ENCODE measurements at regions not wholly inside any gene's neighbourhood (a gene's known extent, or its start where the extent isn't known, plus 50 kb on each side); places are given as distances from the start of the nearest gene placed in this dataset.
"Not testable (repeated sequence)": the region's sequence is repeated elsewhere in the genome, so short reads cannot be mapped to it uniquely, and the experiment has no call there.

GRCh38 chr11:90531001-90531400 is 308.2 kb upstream of the CHORDC1 start:
- no peak for DNase-seq (ENCODE audit: low spot score)
- intact Hi-C loops (cut with micrococcal nuclease) = no loop called here
- no peak overlapping the region for H3K27ac Mint-ChIP-seq
- H3K27me3 Mint-ChIP-seq (ENCODE audit: low read depth) = no peaks in the 10 kb centered on the region
- H3K4me3 Mint-ChIP-seq (ENCODE audit: low read depth) = no peak overlapping the region
- H3K36me3 Mint-ChIP-seq (ENCODE audit: low read depth) = no peaks in the 10 kb centered on the region
- no peaks in the 10 kb centered on the region for H3K4me1 Mint-ChIP-seq (ENCODE audit: low read depth)
- no peaks in the 10 kb centered on the region for H3K9me3 Mint-ChIP-seq

GRCh38 chr11:90525962-90526361 is 303.1 kb upstream of the CHORDC1 start:
- no peak overlapping the region for H3K27ac Mint-ChIP-seq
- DNase-seq (ENCODE audit: low spot score) = no peak
- H3K4me3 Mint-ChIP-seq (ENCODE audit: low read depth) = no peak overlapping the region
- no peaks in the 10 kb centered on the region for H3K9me3 Mint-ChIP-seq
- intact Hi-C loops (cut with micrococcal nuclease) = no loop called here
- no peaks in the 10 kb centered on the region for H3K36me3 Mint-ChIP-seq (ENCODE audit: low read depth)
- no peaks in the 10 kb centered on the region for H3K4me1 Mint-ChIP-seq (ENCODE audit: low read depth)
- no peaks in the 10 kb centered on the region for H3K27me3 Mint-ChIP-seq (ENCODE audit: low read depth)

DNA sequence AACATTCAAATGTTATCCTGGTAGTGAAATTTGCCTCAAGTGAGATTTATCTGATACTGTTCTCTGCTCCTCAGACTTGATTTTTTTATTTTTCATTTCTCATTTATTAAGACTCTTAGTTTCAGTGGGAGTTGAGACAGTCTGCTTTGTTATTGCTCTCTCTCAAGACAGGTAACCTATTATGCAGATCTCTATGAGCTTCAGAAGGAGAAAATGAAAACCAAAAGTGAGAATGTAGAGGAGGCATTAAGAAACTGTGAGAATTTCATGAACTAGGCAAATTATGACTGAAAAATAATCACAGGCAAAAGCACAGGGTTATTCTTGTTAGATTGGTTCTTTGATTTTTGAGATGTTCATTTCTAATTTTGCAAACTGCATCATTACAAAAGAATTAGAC is 290.0 kb upstream of the CHORDC1 start:
- Mint-ChIP-seq H3K4me1 (ENCODE audit: low read depth) (no peaks in the 10 kb centered on the region), H3K9me3 (no peaks in the 10 kb centered on the region), H3K4me3 (ENCODE audit: low read depth) (no peak overlapping the region), H3K36me3 (ENCODE audit: low read depth) (no peaks in the 10 kb centered on the region), H3K27me3 (ENCODE audit: low read depth) (no peaks in the 10 kb centered on the region), H3K27ac (no peak overlapping the region)
- DNase-seq (ENCODE audit: low spot score) = no peak
- intact Hi-C loops (cut with micrococcal nuclease) = no loop called here

DNA sequence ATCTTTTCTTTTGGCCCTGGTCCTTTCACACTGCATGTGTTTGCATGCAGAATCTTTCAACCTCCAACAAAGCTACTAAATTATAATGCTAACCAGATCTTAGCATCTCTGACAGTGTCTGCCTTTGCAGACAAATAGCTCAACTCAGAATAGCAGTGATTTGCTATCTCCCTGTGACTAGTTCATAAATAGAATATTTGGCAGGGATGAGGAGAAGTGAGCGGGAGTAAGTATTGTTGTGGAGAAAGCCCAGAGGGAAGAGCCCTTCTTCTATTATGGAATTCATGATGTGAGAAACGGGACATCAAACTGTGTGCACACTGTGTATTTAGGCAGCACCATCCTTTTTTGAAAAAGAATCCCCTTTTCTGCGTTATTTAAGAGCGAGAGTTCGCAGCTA is 288.0 kb upstream of the CHORDC1 start:
- Mint-ChIP-seq H3K36me3 (ENCODE audit: low read depth) (no peaks in the 10 kb centered on the region), H3K4me3 (ENCODE audit: low read depth) (no peak overlapping the region)
- intact Hi-C loops (cut with micrococcal nuclease) = no loop called here

DNA sequence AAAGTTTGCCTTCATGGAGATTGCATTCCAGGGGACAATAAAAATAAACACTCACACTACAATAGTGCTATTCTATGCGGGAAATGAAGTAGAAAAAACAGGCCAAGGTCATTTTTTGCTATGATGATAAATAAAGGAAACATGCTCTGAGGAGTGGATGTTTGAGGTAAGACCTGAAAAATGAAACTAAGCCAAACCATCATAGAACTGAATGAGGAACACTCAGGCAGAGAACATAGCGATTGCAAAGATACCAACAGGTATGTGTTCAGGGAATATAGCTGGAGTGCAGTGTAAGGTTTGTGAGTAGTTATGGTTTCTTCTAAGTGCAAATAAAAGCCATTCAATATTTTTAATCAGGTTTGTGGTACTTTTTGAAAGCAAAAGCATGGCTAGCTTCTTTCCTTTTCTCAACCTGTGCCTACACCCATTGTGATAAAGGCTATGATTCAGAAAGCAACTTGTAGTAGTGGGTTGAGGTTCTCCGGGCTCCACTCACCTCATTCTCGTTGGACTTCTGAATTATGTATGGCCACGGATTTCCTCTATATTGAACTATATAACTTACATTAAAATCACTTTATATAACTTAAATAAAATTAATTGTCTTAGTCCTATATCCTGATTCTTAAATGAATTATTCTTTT is 278.2 kb upstream of the CHORDC1 start:
- Mint-ChIP-seq H3K4me1 (ENCODE audit: low read depth) (peaks cover 3% of the 10 kb centered on the region), H3K36me3 (ENCODE audit: low read depth) (no peaks in the 10 kb centered on the region), H3K27me3 (ENCODE audit: low read depth) (no peaks in the 10 kb centered on the region), H3K27ac (no peak overlapping the region), H3K9me3 (peaks cover 13% of the 10 kb centered on the region), H3K4me3 (ENCODE audit: low read depth) (no peak overlapping the region)
- intact Hi-C loops (cut with micrococcal nuclease) = no loop called here
- DNase-seq (ENCODE audit: low spot score) = no peak

More for the DNA sequence above, 288.0 kb upstream of the CHORDC1 start:
- Mint-ChIP-seq H3K27ac (no peak overlapping the region), H3K9me3 (no peaks in the 10 kb centered on the region), H3K4me1 (ENCODE audit: low read depth) (no peaks in the 10 kb centered on the region), H3K27me3 (ENCODE audit: low read depth) (no peaks in the 10 kb centered on the region)
- no peak for DNase-seq (ENCODE audit: low spot score)

- intact Hi-C loops (cut with micrococcal nuclease) = no loop called here
- Mint-ChIP-seq H3K9me3 (peaks cover 19% of the 10 kb centered on the region), H3K4me1 (ENCODE audit: low read depth) (peaks cover 3% of the 10 kb centered on the region), H3K27me3 (ENCODE audit: low read depth) (no peaks in the 10 kb centered on the region), H3K4me3 (ENCODE audit: low read depth) (no peak overlapping the region), H3K27ac (no peak overlapping the region), H3K36me3 (ENCODE audit: low read depth) (no peaks in the 10 kb centered on the region)
- DNase-seq (ENCODE audit: low spot score) = no peak
These were observed 273.9 kb upstream of the CHORDC1 start for GRCh38 chr11:90496722-90497121.

GRCh38 chr11:90493379-90493778 is 270.5 kb upstream of the CHORDC1 start:
- intact Hi-C loops (cut with micrococcal nuclease) = no loop called here
- Mint-ChIP-seq H3K4me3 (ENCODE audit: low read depth) (no peak overlapping the region), H3K27ac (no peak overlapping the region), H3K27me3 (ENCODE audit: low read depth) (no peaks in the 10 kb centered on the region), H3K36me3 (ENCODE audit: low read depth) (no peaks in the 10 kb centered on the region), H3K4me1 (ENCODE audit: low read depth) (no peaks in the 10 kb centered on the region), H3K9me3 (peaks cover 14% of the 10 kb centered on the region)
- DNase-seq (ENCODE audit: low spot score) = no peak

- H3K4me3 Mint-ChIP-seq (ENCODE audit: low read depth) = no peak overlapping the region
- DNase-seq (ENCODE audit: low spot score) = no peak
- H3K27ac Mint-ChIP-seq = no peak overlapping the region
- no peaks in the 10 kb centered on the region for H3K36me3 Mint-ChIP-seq (ENCODE audit: low read depth)
- H3K4me1 Mint-ChIP-seq (ENCODE audit: low read depth) = no peaks in the 10 kb centered on the region
- intact Hi-C loops (cut with micrococcal nuclease) = no loop called here
- H3K27me3 Mint-ChIP-seq (ENCODE audit: low read depth) = no peaks in the 10 kb centered on the region
- H3K9me3 Mint-ChIP-seq = peaks cover 6% of the 10 kb centered on the region
These were observed 268.6 kb upstream of the CHORDC1 start for GRCh38 chr11:90491466-90491865.

DNA sequence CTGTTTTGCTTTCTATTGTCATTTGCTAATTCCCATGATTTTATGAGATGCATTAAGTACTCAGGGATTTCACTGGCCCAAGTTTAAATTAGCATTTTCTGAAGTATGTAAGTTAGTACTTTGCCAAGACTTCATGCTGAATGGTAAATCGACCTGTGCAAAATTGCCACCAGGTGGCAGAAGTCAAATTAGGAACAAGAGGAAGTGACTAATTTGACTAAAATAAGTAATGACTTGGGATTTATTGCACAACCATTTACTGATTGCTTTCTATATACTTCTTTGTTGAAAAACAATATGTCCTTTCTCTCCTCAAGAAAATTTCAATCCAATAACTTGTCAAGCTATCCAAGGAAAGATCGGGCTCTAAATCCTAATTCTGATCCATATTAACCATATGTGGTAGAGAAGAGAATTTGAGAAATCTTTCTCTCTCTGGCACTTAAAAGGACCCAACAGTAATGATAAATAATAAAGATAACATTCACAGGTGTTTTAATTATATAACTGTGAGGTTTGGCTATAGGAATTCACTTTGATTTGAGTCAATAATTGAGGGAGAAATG is 253.7 kb upstream of the CHORDC1 start:
- intact Hi-C loops (cut with micrococcal nuclease) = no loop called here
- no peak overlapping the region for H3K27ac Mint-ChIP-seq
- no peak overlapping the region for H3K4me3 Mint-ChIP-seq (ENCODE audit: low read depth)
- DNase-seq (ENCODE audit: low spot score) = no peak
- H3K4me1 Mint-ChIP-seq (ENCODE audit: low read depth) = no peaks in the 10 kb centered on the region
- H3K27me3 Mint-ChIP-seq (ENCODE audit: low read depth) = no peaks in the 10 kb centered on the region
- H3K36me3 Mint-ChIP-seq (ENCODE audit: low read depth) = no peaks in the 10 kb centered on the region
- no peaks in the 10 kb centered on the region for H3K9me3 Mint-ChIP-seq

DNA sequence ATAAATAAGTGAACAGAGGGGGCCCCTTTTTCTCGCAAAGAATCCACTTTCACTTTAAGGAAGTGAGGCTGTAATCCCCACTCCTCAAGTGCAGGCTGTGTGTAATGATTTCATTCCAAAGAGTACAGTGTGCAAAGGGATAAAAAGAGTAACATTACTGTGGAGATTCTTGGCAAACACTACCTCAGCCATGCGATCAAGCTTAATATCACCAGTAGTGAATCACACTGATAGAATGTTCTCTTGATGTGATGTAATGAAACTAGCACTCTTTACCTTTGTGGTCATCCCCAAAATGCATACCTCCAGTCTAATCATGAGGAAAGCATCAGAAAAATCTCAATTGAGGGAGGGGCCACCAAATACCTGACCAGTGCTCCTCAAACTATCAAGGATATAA is 246.1 kb upstream of the CHORDC1 start:
- Mint-ChIP-seq H3K4me3 (ENCODE audit: low read depth) (no peak overlapping the region), H3K9me3 (no peaks in the 10 kb centered on the region), H3K36me3 (ENCODE audit: low read depth) (no peaks in the 10 kb centered on the region), H3K27ac (no peak overlapping the region), H3K4me1 (ENCODE audit: low read depth) (no peaks in the 10 kb centered on the region), H3K27me3 (ENCODE audit: low read depth) (no peaks in the 10 kb centered on the region)
- DNase-seq (ENCODE audit: low spot score) = no peak
- intact Hi-C loops (cut with micrococcal nuclease) = no loop called here

GRCh38 chr11:90465553-90465952 is 242.7 kb upstream of the CHORDC1 start:
- Mint-ChIP-seq H3K4me3 (ENCODE audit: low read depth) (no peak overlapping the region), H3K27ac (no peak overlapping the region), H3K9me3 (no peaks in the 10 kb centered on the region), H3K27me3 (ENCODE audit: low read depth) (no peaks in the 10 kb centered on the region), H3K36me3 (ENCODE audit: low read depth) (no peaks in the 10 kb centered on the region), H3K4me1 (ENCODE audit: low read depth) (no peaks in the 10 kb centered on the region)
- intact Hi-C loops (cut with micrococcal nuclease) = no loop called here
- no peak for DNase-seq (ENCODE audit: low spot score)

DNA sequence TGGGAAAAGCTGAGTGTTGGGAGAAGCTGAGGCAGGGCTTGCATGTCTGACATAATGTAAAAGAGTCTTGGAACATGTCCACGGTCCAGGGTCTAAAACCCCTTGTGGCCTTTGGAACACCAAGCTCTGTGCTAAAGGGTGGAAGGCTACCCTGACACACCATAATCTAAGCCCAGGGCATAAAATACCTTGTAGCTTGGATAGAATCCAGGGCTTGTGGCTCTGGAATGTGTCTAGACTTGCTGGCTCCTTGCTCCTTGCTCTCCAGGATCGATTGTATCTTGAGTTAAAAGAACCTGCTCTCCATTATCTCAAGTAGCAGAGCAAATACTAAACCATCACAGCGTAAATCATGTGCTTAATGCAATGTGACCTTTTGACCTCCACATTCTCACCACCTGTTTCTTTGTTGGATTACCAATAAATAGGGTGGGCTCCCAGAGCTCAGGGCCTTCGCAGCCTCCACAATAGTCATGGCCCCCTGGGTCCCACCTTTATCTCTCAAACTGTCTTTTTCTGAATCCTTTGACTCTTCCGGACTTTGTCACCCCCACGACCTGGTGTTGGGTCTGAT is 232.6 kb upstream of the CHORDC1 start:
- DNase-seq (ENCODE audit: low spot score); H3K27ac Mint-ChIP-seq; H3K36me3 Mint-ChIP-seq (ENCODE audit: low read depth); H3K4me1 Mint-ChIP-seq (ENCODE audit: low read depth); H3K9me3 Mint-ChIP-seq; H3K27me3 Mint-ChIP-seq (ENCODE audit: low read depth); intact Hi-C loops (cut with micrococcal nuclease); H3K4me3 Mint-ChIP-seq (ENCODE audit: low read depth): not testable (repeated sequence)

GRCh38 chr11:90453525-90453924 is 230.7 kb upstream of the CHORDC1 start:
- Mint-ChIP-seq H3K4me3 (ENCODE audit: low read depth) (no peak overlapping the region), H3K36me3 (ENCODE audit: low read depth) (no peaks in the 10 kb centered on the region), H3K9me3 (no peaks in the 10 kb centered on the region), H3K27ac (no peak overlapping the region), H3K27me3 (ENCODE audit: low read depth) (no peaks in the 10 kb centered on the region), H3K4me1 (ENCODE audit: low read depth) (no peaks in the 10 kb centered on the region)
- intact Hi-C loops (cut with micrococcal nuclease) = no loop called here
- no peak for DNase-seq (ENCODE audit: low spot score)
